IPS-18a (cell line): ENCODE measurements at regions not wholly inside any gene's neighbourhood (a gene's known extent, or its start where the extent isn't known, plus 50 kb on each side); places are given as distances from the start of the nearest gene placed in this dataset.

Source experiments
- H3K27ac ChIP-seq: one replicate; pipeline ENCODE4 v1.5.1; 2013; ENCODE audit warnings: low read length
- H3K27me3 ChIP-seq: one replicate; pipeline ENCODE4 v1.6.1; 2013; ENCODE audit warnings: mild to moderate bottlenecking, low read length; ENCODE audit not compliant: control insufficient read depth, insufficient read depth
- H3K36me3 ChIP-seq: one replicate; pipeline ENCODE4 v1.6.1; 2013; ENCODE audit warnings: low read depth, low read length; ENCODE audit not compliant: control insufficient read depth
- H3K4me1 ChIP-seq: one replicate; pipeline ENCODE4 v1.6.1; 2013; ENCODE audit warnings: low read depth, low read length; ENCODE audit not compliant: control insufficient read depth
- H3K4me3 ChIP-seq: one replicate; pipeline ENCODE4 v1.5.1; 2013; ENCODE audit warnings: low read length
- H3K9ac ChIP-seq: one replicate; pipeline ENCODE4 v1.6.1; 2013; ENCODE audit warnings: mild to moderate bottlenecking, low read length, moderate library complexity
- H3K9me3 ChIP-seq: one replicate; pipeline ENCODE4 v1.6.1; 2013; ENCODE audit warnings: low read depth, low read length; ENCODE audit not compliant: control insufficient read depth

GRCh38 chr12:105933671-105934665 lies 204.8 kb downstream of the NUAK1 start:
- H3K36me3 ChIP-seq: no peaks in the 10 kb centered on the region
- peaks cover 14% of the 10 kb centered on the region for H3K4me1 ChIP-seq
- no peak overlapping the region for H3K4me3 ChIP-seq
- no peak overlapping the region for H3K27ac ChIP-seq
- H3K9me3 ChIP-seq: no peaks in the 10 kb centered on the region
- H3K9ac ChIP-seq: no peak overlapping the region
- no peaks in the 10 kb centered on the region for H3K27me3 ChIP-seq

- Histone ChIP-seq H3K27me3 (no peaks in the 10 kb centered on the region), H3K4me3 (no peak overlapping the region), H3K36me3 (no peaks in the 10 kb centered on the region), H3K9me3 (no peaks in the 10 kb centered on the region), H3K4me1 (peaks cover 13% of the 10 kb centered on the region), H3K27ac (no peak overlapping the region), H3K9ac (no peak overlapping the region)
These were observed 203.6 kb downstream of the NUAK1 start for GRCh38 chr12:105935106-105935505.

- Histone ChIP-seq H3K27me3 (no peaks in the 10 kb centered on the region), H3K9ac (no peak overlapping the region), H3K4me1 (peaks cover 6% of the 10 kb centered on the region), H3K4me3 (no peak overlapping the region), H3K27ac (no peak overlapping the region), H3K36me3 (no peaks in the 10 kb centered on the region), H3K9me3 (no peaks in the 10 kb centered on the region)
These were observed 202.8 kb downstream of the NUAK1 start for GRCh38 chr12:105935981-105936380.

- Histone ChIP-seq H3K9me3 (no peaks in the 10 kb centered on the region), H3K4me3 (no peak overlapping the region), H3K9ac (no peak overlapping the region), H3K36me3 (no peaks in the 10 kb centered on the region), H3K27me3 (no peaks in the 10 kb centered on the region), H3K4me1 (peaks cover 6% of the 10 kb centered on the region), H3K27ac (no peak overlapping the region)
These were observed 202.3 kb downstream of the NUAK1 start for GRCh38 chr12:105936496-105936895.

GRCh38 chr12:105937009-105937408 lies 201.7 kb downstream of the NUAK1 start:
- H3K9me3 ChIP-seq: no peaks in the 10 kb centered on the region
- no peaks in the 10 kb centered on the region for H3K27me3 ChIP-seq
- no peak overlapping the region for H3K27ac ChIP-seq
- peaks cover 6% of the 10 kb centered on the region for H3K4me1 ChIP-seq
- H3K4me3 ChIP-seq: no peak overlapping the region
- no peak overlapping the region for H3K9ac ChIP-seq
- no peaks in the 10 kb centered on the region for H3K36me3 ChIP-seq

GRCh38 chr12:105939181-105939721 lies 199.5 kb downstream of the NUAK1 start:
- H3K4me1 ChIP-seq: peaks cover 6% of the 10 kb centered on the region
- no peaks in the 10 kb centered on the region for H3K36me3 ChIP-seq
- no peak overlapping the region for H3K9ac ChIP-seq
- H3K27me3 ChIP-seq: no peaks in the 10 kb centered on the region
- no peak overlapping the region for H3K27ac ChIP-seq
- no peaks in the 10 kb centered on the region for H3K9me3 ChIP-seq
- H3K4me3 ChIP-seq: no peak overlapping the region

- Histone ChIP-seq H3K4me1 (peaks cover 6% of the 10 kb centered on the region), H3K27ac (no peak overlapping the region), H3K4me3 (no peak overlapping the region), H3K9ac (no peak overlapping the region), H3K27me3 (no peaks in the 10 kb centered on the region), H3K9me3 (no peaks in the 10 kb centered on the region), H3K36me3 (no peaks in the 10 kb centered on the region)
These were observed 196.5 kb downstream of the NUAK1 start for GRCh38 chr12:105942281-105942680.

GRCh38 chr12:105943525-105943924 lies 195.2 kb downstream of the NUAK1 start:
- no peak overlapping the region for H3K9ac ChIP-seq
- no peak overlapping the region for H3K4me3 ChIP-seq
- no peaks in the 10 kb centered on the region for H3K27me3 ChIP-seq
- H3K4me1 ChIP-seq: peaks cover 3% of the 10 kb centered on the region
- no peak overlapping the region for H3K27ac ChIP-seq
- no peaks in the 10 kb centered on the region for H3K36me3 ChIP-seq
- no peaks in the 10 kb centered on the region for H3K9me3 ChIP-seq

- Histone ChIP-seq H3K27me3 (no peaks in the 10 kb centered on the region), H3K4me3 (no peak overlapping the region), H3K9me3 (no peaks in the 10 kb centered on the region), H3K36me3 (no peaks in the 10 kb centered on the region), H3K27ac (no peak overlapping the region), H3K9ac (no peak overlapping the region), H3K4me1 (no peaks in the 10 kb centered on the region)
These were observed 194.1 kb downstream of the NUAK1 start for GRCh38 chr12:105944628-105945027.

GRCh38 chr12:105945880-105946279 lies 192.9 kb downstream of the NUAK1 start:
- H3K4me1 ChIP-seq: no peaks in the 10 kb centered on the region
- no peak overlapping the region for H3K27ac ChIP-seq
- H3K9ac ChIP-seq: no peak overlapping the region
- no peak overlapping the region for H3K4me3 ChIP-seq
- H3K36me3 ChIP-seq: no peaks in the 10 kb centered on the region
- H3K27me3 ChIP-seq: no peaks in the 10 kb centered on the region
- H3K9me3 ChIP-seq: no peaks in the 10 kb centered on the region

GRCh38 chr12:105946493-105946901 lies 192.3 kb downstream of the NUAK1 start:
- Histone ChIP-seq H3K27me3 (no peaks in the 10 kb centered on the region), H3K9ac (no peak overlapping the region)

GRCh38 chr12:105947906-105948305 lies 190.8 kb downstream of the NUAK1 start:
- no peak overlapping the region for H3K4me3 ChIP-seq
- H3K27me3 ChIP-seq: no peaks in the 10 kb centered on the region
- H3K27ac ChIP-seq: no peak overlapping the region
- H3K9ac ChIP-seq: no peak overlapping the region
- H3K4me1 ChIP-seq: no peaks in the 10 kb centered on the region
- H3K9me3 ChIP-seq: no peaks in the 10 kb centered on the region
- no peaks in the 10 kb centered on the region for H3K36me3 ChIP-seq

More at GRCh38 chr12:105946493-105946901, 192.3 kb downstream of the NUAK1 start:
- no peaks in the 10 kb centered on the region for H3K9me3 ChIP-seq
- H3K27ac ChIP-seq: no peak overlapping the region
- H3K4me1 ChIP-seq: no peaks in the 10 kb centered on the region
- no peak overlapping the region for H3K4me3 ChIP-seq
- no peaks in the 10 kb centered on the region for H3K36me3 ChIP-seq
